ENCODE measurements at regions not wholly inside any gene's neighbourhood (a gene's known extent, or its start where the extent isn't known, plus 50 kb on each side); places are given as distances from the start of the nearest gene placed in this dataset.
"Not testable (repeated sequence)": the region's sequence is repeated elsewhere in the genome, so short reads cannot be mapped to it uniquely, and the experiment has no call there.

DNA sequence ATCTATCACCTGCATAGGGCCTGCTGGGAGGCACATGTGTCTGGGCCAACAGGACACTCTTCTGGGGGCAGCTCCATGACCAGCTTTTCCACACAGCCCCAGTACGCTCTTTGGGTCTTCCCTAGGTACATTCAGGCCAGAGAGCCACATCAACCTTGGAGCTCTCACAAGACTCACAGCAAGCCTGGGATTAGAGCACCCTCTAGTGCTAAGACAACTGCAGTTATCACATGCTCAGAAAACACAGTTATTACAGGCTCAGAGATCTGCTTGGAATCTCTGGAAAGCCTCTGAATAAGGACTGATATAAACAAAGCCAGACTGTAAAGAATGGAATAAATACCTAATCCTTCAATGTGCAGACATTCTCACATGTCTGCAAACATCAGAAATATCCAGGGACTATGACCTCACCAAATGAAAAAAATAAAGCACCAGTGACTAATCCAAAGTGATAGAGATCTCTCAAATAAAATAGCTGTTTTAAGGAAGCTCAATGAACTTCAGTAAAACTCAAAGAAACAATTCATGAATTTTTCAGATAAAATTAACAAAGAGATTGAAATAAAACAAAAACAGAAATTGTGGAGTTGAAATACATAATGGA lies 563.9 kb upstream of the NR5A2 start:
- no peak overlapping the region for H3K4me3 ChIP-seq
- no peaks in the 10 kb centered on the region for H3K36me3 ChIP-seq
- no peaks in the 10 kb centered on the region for H3K27me3 ChIP-seq (replicated peaks)
- no peak overlapping the region for H3K27ac ChIP-seq
- DNase-seq (ENCODE audit: low read depth in 1 of 2, low spot score in 2 of 2) = peak in 1 of 2 experiments; percentile 23
- no peaks in the 10 kb centered on the region for H3K4me1 ChIP-seq (replicated peaks)
- no peaks in the 10 kb centered on the region for H3K9me3 ChIP-seq (replicated peaks)

DNA sequence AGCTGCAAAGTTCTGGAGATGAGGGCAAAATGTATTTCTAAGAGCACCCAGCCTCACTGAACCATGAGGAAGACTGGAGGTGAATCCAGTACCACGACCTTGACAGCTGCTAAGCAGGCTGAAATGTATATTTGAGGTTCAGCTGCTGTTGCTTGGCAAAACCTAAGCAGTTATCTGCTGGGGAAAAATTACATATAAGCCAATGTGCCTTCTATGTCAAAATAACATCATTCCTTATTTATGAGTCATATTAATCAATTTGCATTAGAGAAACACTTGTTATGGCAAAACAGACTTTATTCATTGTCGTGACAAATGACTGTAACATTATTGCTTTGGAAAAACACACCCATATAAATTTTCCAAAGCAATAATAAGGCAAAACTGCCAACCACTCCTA lies 560.5 kb upstream of the NR5A2 start:
- no peaks in the 10 kb centered on the region for H3K4me1 ChIP-seq (replicated peaks)
- no peak overlapping the region for H3K4me3 ChIP-seq
- no peaks in the 10 kb centered on the region for H3K9me3 ChIP-seq (replicated peaks)
- no peak overlapping the region for H3K27ac ChIP-seq
- DNase-seq (ENCODE audit: low read depth in 1 of 2, low spot score in 2 of 2) = no peak
- H3K27me3 ChIP-seq (replicated peaks) = no peaks in the 10 kb centered on the region
- H3K36me3 ChIP-seq = no peaks in the 10 kb centered on the region

DNA sequence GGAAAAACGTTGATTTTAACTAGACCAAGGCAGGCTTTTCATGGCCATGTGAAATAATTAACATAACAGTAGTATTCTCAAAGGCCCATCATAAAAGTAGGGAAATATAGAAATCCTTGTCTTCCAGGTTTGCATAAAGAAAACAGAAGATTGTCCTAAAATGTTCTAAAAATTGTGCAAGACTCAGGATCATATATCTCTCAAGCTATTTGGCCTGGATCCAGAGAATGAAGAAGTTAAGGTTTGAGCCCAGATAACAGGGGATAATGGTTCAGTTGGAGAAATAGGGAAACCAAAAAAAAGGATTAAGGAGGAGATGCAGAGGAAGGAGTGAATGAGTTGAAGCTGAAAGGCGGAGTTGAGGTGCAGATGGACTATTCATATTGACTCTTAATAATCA lies 555.5 kb upstream of the NR5A2 start:
- DNase-seq (ENCODE audit: low read depth in 1 of 2, low spot score in 2 of 2) = no peak
- Histone ChIP-seq H3K4me3 (no peak overlapping the region), H3K9me3 (replicated peaks) (no peaks in the 10 kb centered on the region)

GRCh38 chr1:199472978-199473377 lies 554.5 kb upstream of the NR5A2 start:
- no peak for DNase-seq (ENCODE audit: low read depth in 1 of 2, low spot score in 2 of 2)
- no peaks in the 10 kb centered on the region for H3K27me3 ChIP-seq (replicated peaks)
- no peak overlapping the region for H3K27ac ChIP-seq
- H3K4me3 ChIP-seq = no peak overlapping the region
- no peaks in the 10 kb centered on the region for H3K4me1 ChIP-seq (replicated peaks)
- no peaks in the 10 kb centered on the region for H3K36me3 ChIP-seq
- no peaks in the 10 kb centered on the region for H3K9me3 ChIP-seq (replicated peaks)

More for the DNA sequence above, 555.5 kb upstream of the NR5A2 start:
- Histone ChIP-seq H3K27me3 (replicated peaks) (no peaks in the 10 kb centered on the region), H3K36me3 (no peaks in the 10 kb centered on the region), H3K4me1 (replicated peaks) (no peaks in the 10 kb centered on the region), H3K27ac (no peak overlapping the region)

DNA sequence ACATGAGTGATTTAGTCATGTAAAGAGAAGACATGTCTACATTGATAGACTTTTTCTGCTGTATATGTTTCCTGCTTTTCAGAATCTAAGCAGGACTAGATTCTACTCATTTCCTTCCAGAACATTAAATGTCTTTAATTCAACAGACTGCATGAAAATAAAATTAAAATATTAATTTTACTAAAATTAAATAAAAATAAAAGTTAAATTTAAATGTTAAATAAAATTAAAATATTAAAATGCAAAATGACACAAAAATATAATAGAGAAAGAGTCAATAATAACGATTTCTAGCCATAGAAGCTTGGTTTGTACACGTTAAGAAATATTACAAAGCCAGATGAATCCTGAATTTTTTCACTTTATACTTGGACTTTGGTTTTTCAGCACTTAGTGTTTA lies 552.8 kb upstream of the NR5A2 start:
- H3K4me1 ChIP-seq (replicated peaks) = no peaks in the 10 kb centered on the region
- H3K4me3 ChIP-seq = no peak overlapping the region
- no peaks in the 10 kb centered on the region for H3K27me3 ChIP-seq (replicated peaks)
- no peak overlapping the region for H3K27ac ChIP-seq
- no peaks in the 10 kb centered on the region for H3K9me3 ChIP-seq (replicated peaks)
- no peaks in the 10 kb centered on the region for H3K36me3 ChIP-seq
- no peak for DNase-seq (ENCODE audit: low read depth in 1 of 2, low spot score in 2 of 2)

GRCh38 chr1:199482426-199482825 lies 545.1 kb upstream of the NR5A2 start:
- no peaks in the 10 kb centered on the region for H3K9me3 ChIP-seq (replicated peaks)
- H3K27me3 ChIP-seq (replicated peaks) = no peaks in the 10 kb centered on the region
- H3K4me1 ChIP-seq (replicated peaks) = no peaks in the 10 kb centered on the region
- H3K4me3 ChIP-seq = no peak overlapping the region
- no peak overlapping the region for H3K27ac ChIP-seq
- H3K36me3 ChIP-seq = no peaks in the 10 kb centered on the region
- DNase-seq (ENCODE audit: low read depth in 1 of 2, low spot score in 2 of 2) = no peak

DNA sequence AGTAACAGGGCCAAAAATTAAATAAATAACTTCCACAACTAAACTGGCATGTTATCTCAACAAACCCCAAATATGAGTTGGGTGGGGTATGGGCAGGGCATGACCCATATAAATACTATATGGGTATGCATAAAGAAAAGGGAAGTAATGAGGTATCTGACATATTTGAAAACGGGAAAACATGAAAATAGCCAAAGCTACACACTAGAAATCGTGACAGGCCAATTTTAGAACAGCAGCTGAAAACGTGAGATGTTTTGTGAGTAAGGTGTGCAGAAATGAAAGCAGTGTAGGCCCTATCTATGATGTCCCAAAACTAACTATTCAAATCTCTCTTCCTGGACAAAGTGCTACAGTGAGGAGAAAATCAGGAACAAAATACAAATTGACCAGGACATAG lies 537.9 kb upstream of the NR5A2 start:
- Histone ChIP-seq H3K4me3 (no peak overlapping the region), H3K4me1 (replicated peaks) (no peaks in the 10 kb centered on the region), H3K27me3 (replicated peaks) (no peaks in the 10 kb centered on the region), H3K27ac (no peak overlapping the region), H3K9me3 (replicated peaks) (no peaks in the 10 kb centered on the region), H3K36me3 (no peaks in the 10 kb centered on the region)
- no peak for DNase-seq (ENCODE audit: low read depth in 1 of 2, low spot score in 2 of 2)

DNA sequence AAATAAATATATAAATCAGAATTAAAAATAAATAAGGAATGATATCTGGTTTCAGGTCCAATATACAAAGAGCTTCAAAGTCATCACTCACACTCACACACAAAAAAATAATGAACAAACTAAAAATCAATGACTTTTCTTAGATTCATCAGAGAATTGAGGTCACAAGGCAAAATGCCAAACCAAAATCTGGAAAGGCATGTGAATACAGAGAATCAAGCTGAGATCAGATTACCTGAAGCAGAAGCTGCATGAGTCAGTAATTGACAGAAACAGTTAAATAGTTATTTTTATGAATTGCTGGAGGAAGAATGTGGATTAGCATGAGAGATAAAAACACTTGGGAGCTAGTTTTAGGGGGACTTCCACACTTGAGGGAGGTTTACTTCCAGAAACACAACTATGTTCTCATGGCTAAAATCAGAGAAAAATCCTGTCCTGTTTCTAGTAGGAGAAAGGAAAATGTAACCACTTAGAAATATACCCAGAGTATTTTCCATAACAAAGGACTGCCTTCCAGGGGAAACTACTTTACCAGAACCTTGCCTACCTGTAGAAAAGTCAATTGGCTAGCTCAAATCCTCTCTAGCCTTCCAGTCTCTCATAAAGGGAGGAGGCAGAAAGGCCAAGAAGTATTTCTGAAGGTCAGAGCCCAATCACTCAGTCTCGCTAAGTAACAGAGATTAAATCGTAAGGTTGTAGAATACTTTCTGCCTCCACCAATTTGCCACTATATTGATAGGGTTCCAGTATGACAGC lies 536.6 kb upstream of the NR5A2 start:
- no peak for DNase-seq (ENCODE audit: low read depth in 1 of 2, low spot score in 2 of 2)
- no peaks in the 10 kb centered on the region for H3K36me3 ChIP-seq
- no peaks in the 10 kb centered on the region for H3K27me3 ChIP-seq (replicated peaks)
- no peaks in the 10 kb centered on the region for H3K4me1 ChIP-seq (replicated peaks)
- H3K27ac ChIP-seq = no peak overlapping the region
- no peaks in the 10 kb centered on the region for H3K9me3 ChIP-seq (replicated peaks)
- H3K4me3 ChIP-seq = no peak overlapping the region

GRCh38 chr1:199495432-199495831 lies 532.1 kb upstream of the NR5A2 start:
- H3K27me3 ChIP-seq (replicated peaks) = no peaks in the 10 kb centered on the region
- H3K4me1 ChIP-seq (replicated peaks) = no peaks in the 10 kb centered on the region
- H3K4me3 ChIP-seq = no peak overlapping the region
- H3K36me3 ChIP-seq = no peaks in the 10 kb centered on the region
- no peaks in the 10 kb centered on the region for H3K9me3 ChIP-seq (replicated peaks)
- H3K27ac ChIP-seq = no peak overlapping the region
- DNase-seq (ENCODE audit: low read depth in 1 of 2, low spot score in 2 of 2) = no peak

DNA sequence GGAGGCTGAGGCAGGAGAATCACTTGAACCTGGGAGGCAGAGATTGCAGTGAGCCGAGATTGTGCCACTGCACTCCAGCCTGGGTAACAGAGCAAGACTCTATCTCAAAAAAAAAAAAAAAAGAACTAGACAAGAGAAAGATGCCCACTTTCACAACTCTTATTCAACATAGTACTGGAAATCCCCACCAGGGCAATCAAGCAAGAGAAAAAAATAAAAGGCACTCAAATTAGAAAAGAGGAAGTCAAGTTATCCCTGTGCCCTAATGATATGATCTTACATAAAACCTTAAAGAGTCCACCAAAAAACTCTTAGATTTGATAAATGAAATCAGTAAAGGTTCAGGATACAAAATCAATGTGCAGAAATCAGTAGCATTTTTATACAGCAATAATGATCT lies 528.7 kb upstream of the NR5A2 start:
- not testable (repeated sequence) for H3K9me3 ChIP-seq (replicated peaks); H3K27ac ChIP-seq; H3K27me3 ChIP-seq (replicated peaks); H3K4me1 ChIP-seq (replicated peaks); DNase-seq (ENCODE audit: low read depth in 1 of 2, low spot score in 2 of 2); H3K36me3 ChIP-seq; H3K4me3 ChIP-seq

DNA sequence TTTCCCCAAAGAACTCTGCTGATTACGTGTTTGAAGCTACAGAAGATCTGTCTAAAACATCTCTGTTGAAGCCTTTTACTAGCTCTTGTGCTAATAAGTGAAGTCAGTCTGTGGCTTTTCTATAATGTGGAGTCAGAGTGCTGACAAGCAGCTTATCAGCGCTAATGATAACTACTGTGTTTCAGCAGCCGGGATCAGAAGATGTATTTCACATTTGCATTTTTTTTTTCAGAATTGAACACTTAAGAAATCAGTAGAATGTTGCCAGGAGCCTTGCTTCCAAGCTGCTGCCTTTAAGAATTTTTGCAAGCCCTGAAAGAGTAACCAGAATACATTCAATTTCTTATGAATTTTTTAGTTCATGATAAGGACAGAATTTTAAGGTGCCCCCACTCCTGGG lies 519.4 kb upstream of the NR5A2 start:
- Histone ChIP-seq H3K4me1 (replicated peaks) (no peaks in the 10 kb centered on the region), H3K4me3 (no peak overlapping the region), H3K36me3 (no peaks in the 10 kb centered on the region), H3K27ac (no peak overlapping the region), H3K27me3 (replicated peaks) (no peaks in the 10 kb centered on the region), H3K9me3 (replicated peaks) (no peaks in the 10 kb centered on the region)
- no peak for DNase-seq (ENCODE audit: low read depth in 1 of 2, low spot score in 2 of 2)

GRCh38 chr1:199508653-199509052 lies 518.9 kb upstream of the NR5A2 start:
- no peaks in the 10 kb centered on the region for H3K27me3 ChIP-seq (replicated peaks)
- H3K9me3 ChIP-seq (replicated peaks) = no peaks in the 10 kb centered on the region
- H3K27ac ChIP-seq = no peak overlapping the region
- no peak overlapping the region for H3K4me3 ChIP-seq
- no peaks in the 10 kb centered on the region for H3K4me1 ChIP-seq (replicated peaks)
- no peaks in the 10 kb centered on the region for H3K36me3 ChIP-seq
- no peak for DNase-seq (ENCODE audit: low read depth in 1 of 2, low spot score in 2 of 2)

GRCh38 chr1:199509456-199509855 lies 518.1 kb upstream of the NR5A2 start:
- Histone ChIP-seq H3K27ac (no peak overlapping the region), H3K9me3 (replicated peaks) (no peaks in the 10 kb centered on the region), H3K4me1 (replicated peaks) (no peaks in the 10 kb centered on the region), H3K27me3 (replicated peaks) (no peaks in the 10 kb centered on the region), H3K4me3 (no peak overlapping the region), H3K36me3 (no peaks in the 10 kb centered on the region)
- DNase-seq (ENCODE audit: low read depth in 1 of 2, low spot score in 2 of 2) = no peak

DNA sequence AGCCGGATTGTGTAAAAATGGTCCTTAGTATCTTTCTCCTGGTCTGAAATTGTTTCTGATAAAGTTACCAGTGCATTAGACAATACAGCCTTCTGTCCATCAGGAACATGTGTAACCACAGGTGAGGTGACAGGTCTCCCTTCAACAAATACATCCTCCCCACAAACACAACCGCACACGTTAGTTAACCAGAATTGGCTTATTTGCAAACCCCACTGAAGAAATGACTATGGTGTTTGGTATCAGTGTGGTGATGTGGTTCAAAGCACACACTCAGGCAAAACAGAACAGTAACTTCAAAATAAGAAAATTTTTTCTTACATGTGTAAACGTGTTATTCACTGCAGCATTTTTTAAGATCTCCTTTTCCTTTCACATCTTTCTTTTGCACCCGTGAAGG lies 517.2 kb upstream of the NR5A2 start:
- Histone ChIP-seq H3K27me3 (replicated peaks) (no peaks in the 10 kb centered on the region), H3K36me3 (no peaks in the 10 kb centered on the region), H3K27ac (no peak overlapping the region), H3K9me3 (replicated peaks) (no peaks in the 10 kb centered on the region), H3K4me1 (replicated peaks) (no peaks in the 10 kb centered on the region), H3K4me3 (no peak overlapping the region)
- DNase-seq (ENCODE audit: low read depth in 1 of 2, low spot score in 2 of 2) = no peak
